ENCODE measurements at regions not wholly inside any gene's neighbourhood (a gene's known extent, or its start where the extent isn't known, plus 50 kb on each side); places are given as distances from the start of the nearest gene placed in this dataset.

- no TSS peak for BruUV-seq (replicated peaks)
- Histone ChIP-seq H3K18ac (ENCODE audit: low read depth, low read length) (no peak overlapping the region), H4K20me1 (ENCODE audit: insufficient read depth, low read length) (no peaks in the 10 kb centered on the region), H2BK20ac (ENCODE audit: low read depth, low read length) (no peak overlapping the region), H3K4ac (ENCODE audit: low read depth, low read length) (no peak overlapping the region), H3K4me1 (ENCODE audit: control insufficient read depth, insufficient read depth, low read length) (no peaks in the 10 kb centered on the region), H3K4me2 (ENCODE audit: low read depth, low read length) (no peak overlapping the region), H3K36me3 (ENCODE audit: control insufficient read depth, insufficient read depth, low read length) (no peaks in the 10 kb centered on the region), H2BK5ac (ENCODE audit: low read depth, low read length, poor library complexity, severe bottlenecking) (no peak overlapping the region), H2AK5ac (ENCODE audit: low read depth, low read length) (no peak overlapping the region), H3K9me3 (ENCODE audit: control insufficient read depth, insufficient read depth, low read length) (peaks cover 4% of the 10 kb centered on the region; the same call in 1 of the 2 replicates), H3K79me1 (ENCODE audit: low read depth in 1 of 2, low read length in 2 of 2) (no peaks in the 10 kb centered on the region), H3K27ac (ENCODE audit: insufficient read depth, low read length) (no peak overlapping the region), H4K91ac (ENCODE audit: insufficient read depth, low read depth, low read length) (no peak overlapping the region), H4K5ac (ENCODE audit: low read depth, low read length) (no peak overlapping the region), H3K23ac (ENCODE audit: low read depth, low read length) (no peak overlapping the region), H4K8ac (ENCODE audit: low read depth in 2 of 2, low read length in 2 of 2) (no peak overlapping the region), H3K14ac (replicated peaks; ENCODE audit: low read depth, low read length) (no peak overlapping the region), H3K9ac (ENCODE audit: low read depth, low read length) (no peak overlapping the region), H2BK15ac (ENCODE audit: low read depth, low read length) (no peak overlapping the region), H2BK120ac (ENCODE audit: low read depth, low read length) (no peak overlapping the region), H2AK9ac (replicated peaks; ENCODE audit: low read depth, low read length, poor library complexity) (no peak overlapping the region), H3K56ac (ENCODE audit: extremely low read depth, insufficient read depth, low read length) (no peak overlapping the region), H3K4me3 (ENCODE audit: insufficient read depth, low read depth, low read length) (no peak overlapping the region), H2AFZ (replicated peaks; ENCODE audit: low read length, poor library complexity) (no peak overlapping the region), H3K27me3 (ENCODE audit: control insufficient read depth, insufficient read depth, low read length) (no peaks in the 10 kb centered on the region; the same call in 1 of the 2 replicates), H3K9me1 (ENCODE audit: insufficient read depth, low read length) (no peaks in the 10 kb centered on the region)
- ATAC-seq (ENCODE audit: low read depth): no peak
- ChIA-PET CTCF (no interaction called here), POLR2A (ENCODE audit: unreplicated experiment) (no interaction called here)
- dilution Hi-C loops (cut with HindIII; ENCODE audit: low sequenced_read_pairs, unreplicated experiment): no loop called here
- intact Hi-C loops (cut with micrococcal nuclease): no loop called here
- in situ Hi-C loops (cut with MboI; ENCODE audit: low sequenced_read_pairs): no loop called here
- WGBS, 2 experiments (ENCODE audit: extremely low coverage in 2 of 2, insufficient read length in 1 of 2): no CpG with 5 or more reads among the region's 2 CpGs
- DNase-seq: no peak
- TF ChIP-seq MAFK (IDR thresholded peaks at IDR 0.05; ENCODE audit: low read depth, low read length) (no peak), ELK1 (IDR thresholded peaks at IDR 0.05; ENCODE audit: borderline replicate concordance, low read depth, low read length) (no peak), RFX5 (IDR thresholded peaks at IDR 0.05; ENCODE audit: low read depth, low read length) (no peak), MXI1 (IDR thresholded peaks at IDR 0.05; ENCODE audit: borderline replicate concordance, low read depth, low read length) (no peak), POLR2A (IDR thresholded peaks at IDR 0.05; ENCODE audit: low read depth, low read length) (no peak), CTCF (conservative IDR thresholded peaks at IDR 0.05; ENCODE audit: low read depth, low read length) (no peak), MAZ (IDR thresholded peaks at IDR 0.05; ENCODE audit: borderline replicate concordance, low read depth, low read length) (no peak), USF2 (IDR thresholded peaks at IDR 0.05; ENCODE audit: low read depth, low read length) (no peak)
Observed at GRCh38 chr7:3117081-3117480, 73.4 kb upstream of the CARD11 start.
